Stomach (tissue), 4 donors: ENCODE measurements at regions not wholly inside any gene's neighbourhood (a gene's known extent, or its start where the extent isn't known, plus 50 kb on each side); places are given as distances from the start of the nearest gene placed in this dataset.

ENCODE experiments used
- CTCF ChIP-seq, 7 experiments: fragments of 450-650 bp in 4 of 7; fragments of 200-600 bp in 3 of 7; sonication (generic) in 3 of 7; IDR thresholded peaks; one replicate each; pipeline ENCODE4 v1.5.1; 2016 to 2019; ENCODE audit warnings: antibody characterized with exemption in 7 of 7, control low read depth in 2 of 7, mild to moderate bottlenecking in 1 of 7
- POLR2AphosphoS5 ChIP-seq, 3 donors: sonication (generic); formaldehyde crosslinking; IDR thresholded peaks; one replicate each; pipeline ENCODE4 v1.6.1; 2016; ENCODE audit warnings: antibody characterized with exemption in 3 of 3

- TF ChIP-seq CTCF (IDR thresholded peaks at IDR 0.05) (no peak), POLR2AphosphoS5 (IDR thresholded peaks at IDR 0.05) (no peak)
Observed at GRCh38 chr2:65920659-65921058, 488.3 kb upstream of the SPRED2 start.
